ENCODE measurements at regions not wholly inside any gene's neighbourhood (a gene's known extent, or its start where the extent isn't known, plus 50 kb on each side); places are given as distances from the start of the nearest gene placed in this dataset.

DNA sequence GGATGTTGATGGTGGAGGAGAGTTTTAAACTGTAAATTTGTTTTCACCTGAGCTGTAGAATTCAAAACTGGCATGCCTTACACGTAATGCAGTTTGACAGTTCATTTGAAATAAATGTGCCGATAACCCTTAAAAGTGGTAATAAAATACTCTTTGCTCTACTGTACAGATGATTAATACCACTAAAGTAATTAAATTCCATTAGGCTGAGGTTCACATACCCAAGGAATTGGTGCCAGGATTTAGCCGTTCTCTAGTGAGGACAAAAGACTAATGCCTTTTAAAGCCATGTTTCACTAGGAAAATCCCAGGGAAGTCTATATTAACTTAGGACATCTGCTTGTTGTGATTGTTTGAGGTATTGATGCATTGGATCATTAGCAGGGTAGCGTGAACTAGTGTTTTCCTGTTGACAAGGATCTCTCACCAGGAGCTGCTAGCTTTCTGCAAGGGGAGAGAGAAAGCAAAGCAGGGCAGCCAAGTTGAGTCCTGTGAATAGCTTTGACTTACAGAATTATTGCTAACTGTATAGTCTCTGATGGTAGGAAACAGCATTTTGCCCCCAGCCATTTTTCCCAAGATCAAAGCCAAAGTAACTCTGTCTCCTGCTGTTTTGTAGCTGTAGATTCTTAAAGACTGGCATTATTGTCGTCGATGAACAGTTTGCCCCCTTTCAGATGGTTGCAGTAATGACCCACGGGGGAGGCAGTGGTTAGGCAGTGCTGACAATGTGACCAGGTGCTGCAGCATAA, 280.9 kb upstream of the FANCL start:
- no peak overlapping the region for H3K27ac ChIP-seq
- H3K36me3 ChIP-seq (ENCODE audit: low read depth): no peaks in the 10 kb centered on the region
- peak overlapping the region; percentile 26; the same call in 1 of the 2 replicates for H2AFZ ChIP-seq
- no peaks in the 10 kb centered on the region for H3K4me1 ChIP-seq (replicated peaks; ENCODE audit: insufficient read depth)
- TF ChIP-seq, protein P1, sequence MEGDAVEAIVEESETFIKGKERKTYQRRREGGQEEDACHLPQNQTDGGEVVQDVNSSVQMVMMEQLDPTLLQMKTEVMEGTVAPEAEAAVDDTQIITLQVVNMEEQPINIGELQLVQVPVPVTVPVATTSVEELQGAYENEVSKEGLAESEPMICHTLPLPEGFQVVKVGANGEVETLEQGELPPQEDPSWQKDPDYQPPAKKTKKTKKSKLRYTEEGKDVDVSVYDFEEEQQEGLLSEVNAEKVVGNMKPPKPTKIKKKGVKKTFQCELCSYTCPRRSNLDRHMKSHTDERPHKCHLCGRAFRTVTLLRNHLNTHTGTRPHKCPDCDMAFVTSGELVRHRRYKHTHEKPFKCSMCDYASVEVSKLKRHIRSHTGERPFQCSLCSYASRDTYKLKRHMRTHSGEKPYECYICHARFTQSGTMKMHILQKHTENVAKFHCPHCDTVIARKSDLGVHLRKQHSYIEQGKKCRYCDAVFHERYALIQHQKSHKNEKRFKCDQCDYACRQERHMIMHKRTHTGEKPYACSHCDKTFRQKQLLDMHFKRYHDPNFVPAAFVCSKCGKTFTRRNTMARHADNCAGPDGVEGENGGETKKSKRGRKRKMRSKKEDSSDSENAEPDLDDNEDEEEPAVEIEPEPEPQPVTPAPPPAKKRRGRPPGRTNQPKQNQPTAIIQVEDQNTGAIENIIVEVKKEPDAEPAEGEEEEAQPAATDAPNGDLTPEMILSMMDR (conservative IDR thresholded peaks at IDR 0.05): no peak
- TF ChIP-seq EZH2 (IDR thresholded peaks at IDR 0.05; ENCODE audit: low read depth): no peak
- intact Hi-C loops (cut with micrococcal nuclease; ENCODE audit: unreplicated experiment): no loop called here
- DNase-seq: no peak
- no peak overlapping the region for H3K4me2 ChIP-seq
- H3K9me2 ChIP-seq (ENCODE audit: insufficient read depth): peaks cover 1% of the 10 kb centered on the region; the same call in 1 of the 2 replicates
- no peaks in the 10 kb centered on the region for H3F3A ChIP-seq (ENCODE audit: insufficient read depth, low read depth)
- ChIA-PET CTCF (no interaction called here), POLR2A (ENCODE audit: unreplicated experiment) (no interaction called here)
- no TSS peak for BruUV-seq (replicated peaks)
- H3K4me3 ChIP-seq: no peak overlapping the region
- H3K79me2 ChIP-seq (ENCODE audit: low read depth): no peaks in the 10 kb centered on the region
- no peaks in the 10 kb centered on the region for H3K27me3 ChIP-seq (ENCODE audit: insufficient read depth, low read depth)
- no peaks in the 10 kb centered on the region for H4K20me1 ChIP-seq (ENCODE audit: insufficient read depth)
- H3K9me3 ChIP-seq (ENCODE audit: insufficient read depth, low read depth): no peaks in the 10 kb centered on the region

DNA sequence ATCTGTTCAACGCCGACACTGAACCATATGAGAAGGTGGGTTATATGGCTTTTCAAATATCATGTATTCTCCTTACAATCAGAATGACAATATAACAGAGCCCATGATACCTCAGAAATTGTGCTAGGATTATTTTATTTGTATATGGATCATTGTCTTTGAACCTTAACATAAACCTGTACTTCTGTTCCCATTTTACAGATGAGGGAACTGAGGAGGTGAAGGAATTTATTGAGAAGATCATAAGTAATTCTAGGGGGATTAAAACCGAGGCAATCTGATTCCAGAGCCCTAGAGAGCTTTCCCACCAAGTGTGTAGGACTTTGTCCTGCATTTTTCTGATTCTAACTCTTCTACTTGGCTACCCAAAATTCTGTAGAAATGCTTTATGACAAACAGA, 279.8 kb upstream of the FANCL start:
- Histone ChIP-seq H3K4me2 (no peak overlapping the region), H3K36me3 (ENCODE audit: low read depth) (no peaks in the 10 kb centered on the region), H3K9me2 (ENCODE audit: insufficient read depth) (no peaks in the 10 kb centered on the region), H3F3A (ENCODE audit: insufficient read depth, low read depth) (no peaks in the 10 kb centered on the region), H3K9me3 (ENCODE audit: insufficient read depth, low read depth) (no peaks in the 10 kb centered on the region), H2AFZ (no peak overlapping the region), H3K4me1 (replicated peaks; ENCODE audit: insufficient read depth) (no peaks in the 10 kb centered on the region), H3K79me2 (ENCODE audit: low read depth) (no peaks in the 10 kb centered on the region), H3K27me3 (ENCODE audit: insufficient read depth, low read depth) (no peaks in the 10 kb centered on the region), H3K27ac (no peak overlapping the region), H3K4me3 (no peak overlapping the region), H4K20me1 (ENCODE audit: insufficient read depth) (no peaks in the 10 kb centered on the region)
- CTCF ChIA-PET: no interaction called here
- TF ChIP-seq, protein P1 (conservative IDR thresholded peaks at IDR 0.05): no peak
- TF ChIP-seq EZH2 (IDR thresholded peaks at IDR 0.05; ENCODE audit: low read depth): no peak
- no peak for DNase-seq
- POLR2A ChIA-PET (ENCODE audit: unreplicated experiment): no interaction called here
- no TSS peak for BruUV-seq (replicated peaks)
- intact Hi-C loops (cut with micrococcal nuclease; ENCODE audit: unreplicated experiment): no loop called here

DNA sequence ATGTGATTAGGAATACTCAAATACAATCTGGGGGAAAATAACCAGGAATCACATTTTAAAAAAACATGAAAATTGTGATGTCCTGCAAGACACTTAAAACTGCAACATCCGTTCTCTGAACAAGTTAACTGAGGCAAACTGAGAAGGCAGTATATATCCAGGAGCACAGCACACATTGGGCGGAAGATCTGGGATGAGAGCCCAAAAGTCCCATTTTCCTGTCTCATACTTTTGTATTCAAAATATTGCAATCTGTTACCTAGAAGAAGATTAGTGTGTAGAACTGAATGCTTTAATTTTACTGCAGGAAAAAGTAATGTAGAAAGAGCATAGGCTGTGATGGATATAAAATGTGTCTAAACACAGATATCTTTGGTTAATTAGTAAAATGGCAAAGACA, 276.8 kb upstream of the FANCL start:
- no peaks in the 10 kb centered on the region for H3F3A ChIP-seq (ENCODE audit: insufficient read depth, low read depth)
- H3K4me3 ChIP-seq: no peak overlapping the region
- H3K27me3 ChIP-seq (ENCODE audit: insufficient read depth, low read depth): no peaks in the 10 kb centered on the region
- no peaks in the 10 kb centered on the region for H3K9me3 ChIP-seq (ENCODE audit: insufficient read depth, low read depth)
- no peak for DNase-seq
- intact Hi-C loops (cut with micrococcal nuclease; ENCODE audit: unreplicated experiment): no loop called here
- no peak for TF ChIP-seq EZH2 (IDR thresholded peaks at IDR 0.05; ENCODE audit: low read depth)
- TF ChIP-seq, protein P1 (conservative IDR thresholded peaks at IDR 0.05): no peak
- no peaks in the 10 kb centered on the region for H3K4me1 ChIP-seq (replicated peaks; ENCODE audit: insufficient read depth)
- H3K4me2 ChIP-seq: no peak overlapping the region
- no TSS peak for BruUV-seq (replicated peaks)
- POLR2A ChIA-PET (ENCODE audit: unreplicated experiment): no interaction called here
- no peak overlapping the region for H2AFZ ChIP-seq
- no peaks in the 10 kb centered on the region for H3K9me2 ChIP-seq (ENCODE audit: insufficient read depth)
- no peak overlapping the region for H3K27ac ChIP-seq
- H3K36me3 ChIP-seq (ENCODE audit: low read depth): no peaks in the 10 kb centered on the region
- CTCF ChIA-PET: no interaction called here
- no peaks in the 10 kb centered on the region for H3K79me2 ChIP-seq (ENCODE audit: low read depth)
- H4K20me1 ChIP-seq (ENCODE audit: insufficient read depth): no peaks in the 10 kb centered on the region

Data from PC-9 (cell line).